Neural progenitor cell (in vitro differentiated cells): ENCODE measurements at regions not wholly inside any gene's neighbourhood (a gene's known extent, or its start where the extent isn't known, plus 50 kb on each side); places are given as distances from the start of the nearest gene placed in this dataset.

Experiments used
- EZH2 ChIP-seq: fragments of 200-600 bp; sonication (generic); IDR thresholded peaks from 2 replicates; pipeline ENCODE4 v1.6.1; 2017; ENCODE audit warnings: antibody characterized with exemption, mild to moderate bottlenecking, moderate library complexity
- TF ChIP-seq, protein P1 (sequence below): fragments of 200-600 bp; sonication (generic); IDR thresholded peaks from 2 replicates; pipeline ENCODE4 v1.5.1; 2017; ENCODE audit warnings: antibody characterized with exemption, mild to moderate bottlenecking

DNA sequence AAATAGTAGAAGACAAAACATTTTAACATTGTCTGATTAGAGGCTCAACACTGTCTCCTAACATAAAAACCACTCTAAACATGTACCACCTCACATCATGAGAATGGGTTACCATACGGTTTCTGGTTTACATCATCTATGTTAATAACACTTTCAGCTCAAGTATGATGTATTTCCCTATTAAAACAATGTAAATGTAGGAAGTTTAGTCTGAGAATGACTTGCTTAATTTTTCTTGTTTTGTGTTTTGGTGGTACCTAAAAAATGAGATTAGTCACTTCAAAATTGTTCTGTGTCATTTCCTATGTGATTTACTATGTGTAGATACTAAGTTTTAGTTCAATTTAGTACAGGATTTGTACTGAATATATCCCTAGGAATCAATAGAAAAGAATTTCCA lies 195.8 kb upstream of the SEMA3C start:
- TF ChIP-seq, protein P1, sequence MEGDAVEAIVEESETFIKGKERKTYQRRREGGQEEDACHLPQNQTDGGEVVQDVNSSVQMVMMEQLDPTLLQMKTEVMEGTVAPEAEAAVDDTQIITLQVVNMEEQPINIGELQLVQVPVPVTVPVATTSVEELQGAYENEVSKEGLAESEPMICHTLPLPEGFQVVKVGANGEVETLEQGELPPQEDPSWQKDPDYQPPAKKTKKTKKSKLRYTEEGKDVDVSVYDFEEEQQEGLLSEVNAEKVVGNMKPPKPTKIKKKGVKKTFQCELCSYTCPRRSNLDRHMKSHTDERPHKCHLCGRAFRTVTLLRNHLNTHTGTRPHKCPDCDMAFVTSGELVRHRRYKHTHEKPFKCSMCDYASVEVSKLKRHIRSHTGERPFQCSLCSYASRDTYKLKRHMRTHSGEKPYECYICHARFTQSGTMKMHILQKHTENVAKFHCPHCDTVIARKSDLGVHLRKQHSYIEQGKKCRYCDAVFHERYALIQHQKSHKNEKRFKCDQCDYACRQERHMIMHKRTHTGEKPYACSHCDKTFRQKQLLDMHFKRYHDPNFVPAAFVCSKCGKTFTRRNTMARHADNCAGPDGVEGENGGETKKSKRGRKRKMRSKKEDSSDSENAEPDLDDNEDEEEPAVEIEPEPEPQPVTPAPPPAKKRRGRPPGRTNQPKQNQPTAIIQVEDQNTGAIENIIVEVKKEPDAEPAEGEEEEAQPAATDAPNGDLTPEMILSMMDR, result no peak
- no peak for TF ChIP-seq EZH2
